ENCODE measurements at regions not wholly inside any gene's neighbourhood (a gene's known extent, or its start where the extent isn't known, plus 50 kb on each side); places are given as distances from the start of the nearest gene placed in this dataset.
A peak's percentile ranks its signal among the peaks of the same experiment; 100 is the strongest.

DNA sequence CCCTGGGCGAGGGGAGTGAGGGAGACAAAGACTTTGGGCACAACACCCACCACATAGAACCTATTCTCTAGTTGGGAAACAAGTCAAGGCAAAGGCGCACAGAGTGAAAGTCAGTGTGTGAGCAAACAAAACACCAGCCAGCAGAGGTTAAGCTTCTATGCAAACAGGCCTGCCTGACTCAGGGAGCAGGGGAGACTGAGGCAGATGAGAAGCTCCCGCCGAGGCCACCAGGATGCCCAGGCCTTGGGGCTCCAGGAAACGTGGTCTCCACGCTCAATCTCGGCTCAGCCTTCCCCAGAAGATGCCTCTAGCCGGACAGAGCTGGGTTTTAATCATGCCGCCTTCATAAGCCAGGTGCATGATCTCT, 74.1 kb upstream of the KCNMA1 start:
- no peak for DNase-seq (ENCODE audit: low spot score in 2 of 2)
- TF ChIP-seq EP300 (IDR thresholded peaks at IDR 0.05) (no peak), POLR2AphosphoS5 (IDR thresholded peaks at IDR 0.05) (no peak), POLR2A (IDR thresholded peaks at IDR 0.05) (no peak)
- TF ChIP-seq, protein P1, sequence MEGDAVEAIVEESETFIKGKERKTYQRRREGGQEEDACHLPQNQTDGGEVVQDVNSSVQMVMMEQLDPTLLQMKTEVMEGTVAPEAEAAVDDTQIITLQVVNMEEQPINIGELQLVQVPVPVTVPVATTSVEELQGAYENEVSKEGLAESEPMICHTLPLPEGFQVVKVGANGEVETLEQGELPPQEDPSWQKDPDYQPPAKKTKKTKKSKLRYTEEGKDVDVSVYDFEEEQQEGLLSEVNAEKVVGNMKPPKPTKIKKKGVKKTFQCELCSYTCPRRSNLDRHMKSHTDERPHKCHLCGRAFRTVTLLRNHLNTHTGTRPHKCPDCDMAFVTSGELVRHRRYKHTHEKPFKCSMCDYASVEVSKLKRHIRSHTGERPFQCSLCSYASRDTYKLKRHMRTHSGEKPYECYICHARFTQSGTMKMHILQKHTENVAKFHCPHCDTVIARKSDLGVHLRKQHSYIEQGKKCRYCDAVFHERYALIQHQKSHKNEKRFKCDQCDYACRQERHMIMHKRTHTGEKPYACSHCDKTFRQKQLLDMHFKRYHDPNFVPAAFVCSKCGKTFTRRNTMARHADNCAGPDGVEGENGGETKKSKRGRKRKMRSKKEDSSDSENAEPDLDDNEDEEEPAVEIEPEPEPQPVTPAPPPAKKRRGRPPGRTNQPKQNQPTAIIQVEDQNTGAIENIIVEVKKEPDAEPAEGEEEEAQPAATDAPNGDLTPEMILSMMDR (IDR thresholded peaks at IDR 0.05) = no peak
- H3K4me3 ChIP-seq = peak overlapping the region; percentile 43
- peaks cover 4% of the 10 kb centered on the region for H3K4me1 ChIP-seq
- WGBS = 50% methylated on average over 9 of the region's 9 CpGs
- H3K36me3 ChIP-seq = no peaks in the 10 kb centered on the region
- H3K27me3 ChIP-seq = peaks cover 27% of the 10 kb centered on the region
- no peak overlapping the region for H3K27ac ChIP-seq
- H3K9me3 ChIP-seq = no peaks in the 10 kb centered on the region

DNA sequence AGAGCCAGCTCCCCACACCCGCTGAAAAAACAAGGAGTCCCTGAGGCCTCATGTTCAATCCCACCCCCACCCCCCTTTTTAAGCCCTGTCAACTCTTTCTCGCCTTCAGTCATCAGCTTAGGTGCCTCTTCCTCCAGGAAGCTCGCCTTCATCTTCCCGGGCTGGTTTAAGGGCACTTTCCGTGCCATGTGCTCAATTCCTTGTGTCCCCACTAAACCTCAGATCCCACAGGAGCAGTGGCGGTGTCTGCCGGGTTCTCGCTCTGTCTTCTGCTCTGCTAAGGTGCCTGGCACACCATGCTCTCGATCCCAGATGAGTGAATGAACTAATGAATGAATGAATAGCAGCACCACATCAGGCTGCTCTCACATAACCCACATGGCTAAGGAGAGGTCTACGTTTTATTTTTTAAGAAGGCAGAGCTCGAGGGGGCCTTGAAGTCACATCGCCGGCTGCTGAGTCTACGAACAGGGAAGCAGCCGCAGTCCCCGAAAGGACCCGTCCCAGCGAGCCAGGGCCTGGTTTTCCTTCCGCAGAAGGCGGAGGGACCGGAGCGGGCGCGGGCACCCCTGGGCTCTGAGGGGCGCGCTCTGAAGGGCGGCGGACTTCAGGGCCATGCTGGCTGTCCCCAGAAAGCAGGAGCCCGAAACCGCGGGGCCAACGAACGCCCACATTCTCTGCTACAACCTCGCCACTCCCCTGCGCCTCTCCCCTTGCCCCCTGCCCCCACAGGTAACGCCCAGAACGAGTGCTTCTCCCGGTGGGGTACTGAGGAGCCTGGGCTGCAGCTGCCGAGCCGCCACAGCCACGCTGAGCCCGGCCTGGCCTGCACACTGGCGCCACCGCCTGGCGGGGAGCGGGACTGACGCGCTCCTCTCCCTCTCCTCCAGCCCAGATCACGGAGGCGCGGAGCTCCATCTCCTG, 73.4 kb upstream of the KCNMA1 start:
- Histone ChIP-seq H3K36me3 (no peaks in the 10 kb centered on the region), H3K27ac (no peak overlapping the region), H3K4me3 (peak overlapping the region; percentile 43), H3K9me3 (no peaks in the 10 kb centered on the region), H3K4me1 (peaks cover 4% of the 10 kb centered on the region), H3K27me3 (peaks cover 27% of the 10 kb centered on the region)
- TF ChIP-seq EP300 (IDR thresholded peaks at IDR 0.05) (no peak), POLR2AphosphoS5 (IDR thresholded peaks at IDR 0.05) (no peak), POLR2A (IDR thresholded peaks at IDR 0.05) (no peak)
- TF ChIP-seq, protein P1 (IDR thresholded peaks at IDR 0.05) = peak; percentile 28 to 100
- 20% methylated on average over 35 of the region's 51 CpGs for WGBS
- DNase-seq (ENCODE audit: low spot score in 2 of 2) = peak in 1 of 2 donors; percentile 70

DNA sequence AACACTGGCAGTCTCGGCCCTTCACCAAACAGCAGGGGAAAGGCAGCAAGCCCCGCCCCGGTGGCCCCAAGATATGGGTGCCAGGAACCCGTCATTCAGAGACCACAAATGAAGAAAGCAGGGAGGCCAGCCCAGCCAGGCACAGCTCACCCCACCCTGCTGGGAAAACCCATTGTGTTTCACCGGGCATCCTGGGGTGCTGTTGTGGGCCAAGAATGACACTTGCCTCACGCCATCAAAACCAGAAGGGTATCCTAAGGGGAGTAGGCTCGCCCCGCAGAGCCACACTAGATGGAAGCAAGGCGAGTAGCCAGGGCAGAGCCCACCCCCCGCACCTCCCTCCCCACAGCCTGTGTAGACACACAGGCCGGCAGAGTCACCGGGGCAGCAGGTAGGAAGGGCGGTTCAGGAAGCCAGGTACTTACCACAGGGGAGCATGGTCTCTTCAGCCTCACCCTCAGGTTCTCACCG, 72.5 kb upstream of the KCNMA1 start:
- H3K27ac ChIP-seq = no peak overlapping the region
- H3K4me1 ChIP-seq = peaks cover 4% of the 10 kb centered on the region
- H3K4me3 ChIP-seq = no peak overlapping the region
- TF ChIP-seq, protein P1 (IDR thresholded peaks at IDR 0.05) = no peak
- TF ChIP-seq POLR2A (IDR thresholded peaks at IDR 0.05) (no peak), EP300 (IDR thresholded peaks at IDR 0.05) (no peak), POLR2AphosphoS5 (IDR thresholded peaks at IDR 0.05) (no peak)
- H3K36me3 ChIP-seq = no peaks in the 10 kb centered on the region
- H3K9me3 ChIP-seq = no peaks in the 10 kb centered on the region
- DNase-seq (ENCODE audit: low spot score in 2 of 2) = no peak
- H3K27me3 ChIP-seq = peaks cover 27% of the 10 kb centered on the region
- 79% methylated on average over 10 of the region's 14 CpGs for WGBS

- Histone ChIP-seq H3K27ac (no peak overlapping the region), H3K9me3 (no peaks in the 10 kb centered on the region), H3K4me3 (no peak overlapping the region), H3K36me3 (no peaks in the 10 kb centered on the region), H3K4me1 (peaks cover 4% of the 10 kb centered on the region), H3K27me3 (peaks cover 19% of the 10 kb centered on the region)
- no peak for DNase-seq (ENCODE audit: low spot score in 2 of 2)
- WGBS = 29% methylated on average over 1 of the region's 1 CpG
- TF ChIP-seq POLR2AphosphoS5 (IDR thresholded peaks at IDR 0.05) (no peak), POLR2A (IDR thresholded peaks at IDR 0.05) (no peak), EP300 (IDR thresholded peaks at IDR 0.05) (no peak)
- TF ChIP-seq, protein P1 (IDR thresholded peaks at IDR 0.05) = no peak
These were observed 70.0 kb upstream of the KCNMA1 start for GRCh38 chr10:77707570-77707969.

- Histone ChIP-seq H3K36me3 (no peaks in the 10 kb centered on the region), H3K27me3 (no peaks in the 10 kb centered on the region), H3K4me3 (no peak overlapping the region), H3K27ac (no peak overlapping the region), H3K4me1 (no peaks in the 10 kb centered on the region), H3K9me3 (no peaks in the 10 kb centered on the region)
- WGBS = 30% methylated on average over 3 of the region's 3 CpGs
- TF ChIP-seq POLR2A (IDR thresholded peaks at IDR 0.05) (no peak), EP300 (IDR thresholded peaks at IDR 0.05) (no peak), POLR2AphosphoS5 (IDR thresholded peaks at IDR 0.05) (no peak)
- TF ChIP-seq, protein P1 (IDR thresholded peaks at IDR 0.05) = no peak
- DNase-seq (ENCODE audit: low spot score in 2 of 2) = no peak
These were observed 64.6 kb upstream of the KCNMA1 start for GRCh38 chr10:77702166-77702565.

Measured in suprapubic skin (tissue), 4 donors.